SK-N-SH (cell line): ENCODE measurements at regions not wholly inside any gene's neighbourhood (a gene's known extent, or its start where the extent isn't known, plus 50 kb on each side); places are given as distances from the start of the nearest gene placed in this dataset.

Experiments used
- CTCF ChIA-PET: fragments of 300-600, 350-600 bp; formaldehyde crosslinking; extraction: SDS; loops from one replicate; lab custom pipeline; 2021; lab: Yijun Ruan, JAX
- POLR2A ChIA-PET: fragments of 350-600 bp; sonication (Branson Sonifier 250); formaldehyde crosslinking; extraction: SDS; loops from one replicate; lab custom pipeline; 2020; ENCODE audit warnings: antibody characterized with exemption, inconsistent platforms; lab: Yijun Ruan, JAX
- DNase-seq: peaks from one replicate; pipeline ENCODE4 v3.0.0; 2012
- H2AFZ ChIP-seq: fragments of 200-600 bp; sonication (generic); 2 replicates; pipeline ENCODE4 v1.8.1; 2016; ENCODE audit warnings: antibody characterized with exemption, mild to moderate bottlenecking, low read depth
- H3F3A ChIP-seq: fragments of 200-600 bp; sonication (generic); replicated peaks from 2 replicates; pipeline ENCODE3; 2016; ENCODE audit warnings: antibody characterized with exemption, mild to moderate bottlenecking; ENCODE audit not compliant: insufficient read depth
- H3K27ac ChIP-seq, 2 experiments: fragments of 200-500 bp in 1 of 2; fragments of 200-600 bp in 1 of 2; sonication (Bioruptor generic) in 1 of 2; sonication (generic), shearing (Covaris generic) in 1 of 2; 2 replicates each; pipeline versions ENCODE4 v1.5.1 to v1.6.1; 2014 to 2016; ENCODE audit warnings: low read depth in 2 of 2, inconsistent platforms in 1 of 2, low read length in 1 of 2, mild to moderate bottlenecking in 1 of 2, mixed read lengths in 1 of 2
- H3K27me3 ChIP-seq: fragments of 200-600 bp; sonication (generic), shearing (Covaris generic); 2 replicates; pipeline ENCODE4 v1.6.1; 2016; ENCODE audit warnings: mixed run types; ENCODE audit not compliant: insufficient read depth
- H3K36me3 ChIP-seq, 2 experiments: fragments of 200-500 bp in 1 of 2; fragments of 200-600 bp in 1 of 2; sonication (Bioruptor generic) in 1 of 2; sonication (generic) in 1 of 2; replicated peaks in 1 of 2; 2 replicates each; pipeline versions ENCODE3 to v1.5.1; 2014 to 2016; ENCODE audit warnings: low read length in 1 of 2, mild to moderate bottlenecking in 1 of 2; ENCODE audit not compliant: insufficient read depth in 2 of 2, control insufficient read depth in 1 of 2
- H3K4me1 ChIP-seq, 2 experiments: fragments of 200-500 bp in 1 of 2; fragments of 200-600 bp in 1 of 2; sonication (Bioruptor generic) in 1 of 2; sonication (generic), shearing (Covaris generic) in 1 of 2; 2 replicates each; pipeline versions ENCODE4 v1.5.1 to v1.6.1; 2014 to 2016; ENCODE audit warnings: low read depth in 1 of 2, low read length in 1 of 2, mixed run types in 1 of 2; ENCODE audit not compliant: insufficient read depth in 2 of 2, control insufficient read depth in 1 of 2
- H3K4me2 ChIP-seq: fragments of 200-600 bp; sonication (generic), shearing (Covaris generic); 2 replicates; pipeline ENCODE4 v1.6.1; 2017; ENCODE audit warnings: mixed run types
- H3K4me3 ChIP-seq, 2 experiments: fragments of 200-500 bp in 1 of 2; fragments of 200-600 bp in 1 of 2; sonication (Bioruptor generic) in 1 of 2; sonication (generic), shearing (Covaris generic) in 1 of 2; 2 replicates each; pipeline versions ENCODE4 v1.5.1 to v1.8.1; 2014 to 2016; ENCODE audit warnings: low read depth in 2 of 2, inconsistent platforms in 1 of 2, low read length in 1 of 2, mild to moderate bottlenecking in 1 of 2, mixed read lengths in 1 of 2, moderate library complexity in 1 of 2
- H3K79me2 ChIP-seq: fragments of 200-600 bp; sonication (generic); 2 replicates; pipeline ENCODE4 v1.8.1; 2017; ENCODE audit warnings: mild to moderate bottlenecking; ENCODE audit not compliant: insufficient read depth
- H3K9ac ChIP-seq: fragments of 200-600 bp; sonication (generic); 2 replicates; pipeline ENCODE4 v1.6.1; 2017; ENCODE audit warnings: mixed run types
- H3K9me2 ChIP-seq: fragments of 200-600 bp; sonication (generic); 2 replicates; pipeline ENCODE4 v1.6.1; 2017; ENCODE audit warnings: mixed run types
- H3K9me3 ChIP-seq: fragments of 200-600 bp; sonication (generic); 2 replicates; pipeline ENCODE4 v1.6.1; 2017; ENCODE audit warnings: mixed run types, mild to moderate bottlenecking, moderate library complexity
- H4K20me1 ChIP-seq: fragments of 200-600 bp; sonication (generic); 2 replicates; pipeline ENCODE4 v1.6.1; 2017; ENCODE audit warnings: mild to moderate bottlenecking, mixed run types; ENCODE audit not compliant: insufficient read depth
- CHD2 ChIP-seq: fragments of 150-350 bp; IDR thresholded peaks from 2 replicates; pipeline ENCODE4 v1.6.1; 2018; ENCODE audit warnings: low read length; ENCODE audit not compliant: partially characterized antibody
- EP300 ChIP-seq, 2 experiments: IDR thresholded peaks; 2 replicates each; pipeline versions ENCODE4 v1.4.0 to v1.6.1; 2012; ENCODE audit warnings: borderline replicate concordance in 1 of 2, low read depth in 1 of 2, low read length in 1 of 2
- EZH2phosphoT487 ChIP-seq: fragments of 200-600 bp; sonication (generic); IDR thresholded peaks from 2 replicates; pipeline ENCODE4 v1.6.1; 2017; ENCODE audit warnings: low read depth, mixed run types, mild to moderate bottlenecking, antibody characterized with exemption, moderate library complexity, borderline replicate concordance
- FOXJ3 ChIP-seq: sonication (generic); formaldehyde crosslinking; IDR thresholded peaks from 2 replicates; pipeline ENCODE4 v1.5.1; 2020; ENCODE audit warnings: mild to moderate bottlenecking, missing genetic modification reagents
- FOXM1 ChIP-seq: IDR thresholded peaks from 2 replicates; pipeline ENCODE4 v1.4.0; 2012; ENCODE audit warnings: low read depth, mild to moderate bottlenecking
- GABPA ChIP-seq: IDR thresholded peaks from 2 replicates; pipeline ENCODE4 v1.4.0; 2012; ENCODE audit warnings: low read depth, mild to moderate bottlenecking
- IRF3 ChIP-seq: fragments of 150-350 bp; IDR thresholded peaks from 2 replicates; pipeline ENCODE4 v1.6.1; 2016; ENCODE audit warnings: mild to moderate bottlenecking, low read depth, low read length
- MAX ChIP-seq: IDR thresholded peaks from 2 replicates; pipeline ENCODE4 v1.4.0; 2012; ENCODE audit warnings: low read depth
- NFIC ChIP-seq: IDR thresholded peaks from 2 replicates; pipeline ENCODE4 v1.4.0; 2012; ENCODE audit warnings: borderline replicate concordance
- PBX3 ChIP-seq: IDR thresholded peaks from 2 replicates; pipeline ENCODE4; 2012
- POLR2AphosphoS5 ChIP-seq: IDR thresholded peaks from 2 replicates; pipeline ENCODE4 v1.6.1; 2012; ENCODE audit warnings: low read depth, low read length
- RFX5 ChIP-seq: IDR thresholded peaks from 2 replicates; pipeline ENCODE4 v1.6.1; 2012; ENCODE audit warnings: mild to moderate bottlenecking, improper control_type of control experiment, low read length
- RXRA ChIP-seq: IDR thresholded peaks from 2 replicates; pipeline ENCODE4 v1.4.0; 2012; ENCODE audit warnings: low read depth, mild to moderate bottlenecking, borderline replicate concordance
- TAF1 ChIP-seq: IDR thresholded peaks from 2 replicates; pipeline ENCODE4 v1.6.1; 2012; ENCODE audit warnings: low read depth, mild to moderate bottlenecking, low read length, moderate library complexity, borderline replicate concordance
- TCF12 ChIP-seq: IDR thresholded peaks from 2 replicates; pipeline ENCODE4 v1.4.0; 2012
- TEAD4 ChIP-seq: IDR thresholded peaks from 2 replicates; pipeline ENCODE4 v1.4.0; 2012; ENCODE audit warnings: mild to moderate bottlenecking, borderline replicate concordance; ENCODE audit not compliant: insufficient read depth
- ZBTB33 ChIP-seq: IDR thresholded peaks from 2 replicates; pipeline ENCODE4 v1.4.0; 2012; ENCODE audit warnings: low read depth, borderline replicate concordance
- WGBS: methylation state at CpG from one replicate; pipeline ENCODE4 v1.1.6; 2017; ENCODE audit warnings: low lambda C conversion rate; 5-methylcytosine and 5-hydroxymethylcytosine counted together

- POLR2A ChIA-PET, result no interaction called here
- no peaks in the 10 kb centered on the region for H3K27me3 ChIP-seq
These were observed 452.7 kb downstream of the TSHZ3 start for GRCh38 chr19:30896554-30896953.

More at GRCh38 chr19:30896554-30896953, 452.7 kb downstream of the TSHZ3 start:
- Histone ChIP-seq H3K4me2 (no peak overlapping the region), H2AFZ (no peak overlapping the region), H3K4me3 (no peak overlapping the region), H3K79me2 (no peaks in the 10 kb centered on the region), H3K27ac (no peak overlapping the region), H3K9ac (no peak overlapping the region), H3K36me3 (no peaks in the 10 kb centered on the region), H4K20me1 (no peaks in the 10 kb centered on the region), H3K9me2 (no peaks in the 10 kb centered on the region), H3K4me1 (no peaks in the 10 kb centered on the region), H3K9me3 (no peaks in the 10 kb centered on the region), H3F3A (no peaks in the 10 kb centered on the region)
- TF ChIP-seq IRF3 (no peak), EZH2phosphoT487 (no peak), PBX3 (no peak), FOXJ3 (CRISPR knock-in tag) (no peak), CHD2 (no peak), RFX5 (no peak), ZBTB33 (no peak), FOXM1 (no peak), NFIC (no peak), EP300 (IDR thresholded peaks at IDR 0.05; ENCODE audit: borderline replicate concordance in 1 of 2, low read depth in 1 of 2, low read length in 1 of 2) (no peak), POLR2AphosphoS5 (no peak), RXRA (no peak), MAX (no peak), TCF12 (no peak), TEAD4 (no peak), TAF1 (no peak), GABPA (no peak)
- CTCF ChIA-PET, result no interaction called here
- 30% methylated on average over 1 of the region's 1 CpG for WGBS
- DNase-seq, result no peak
